Endothelial cell of umbilical vein (primary cell): ENCODE measurements at regions not wholly inside any gene's neighbourhood (a gene's known extent, or its start where the extent isn't known, plus 50 kb on each side); places are given as distances from the start of the nearest gene placed in this dataset.

Experiments used
- BruUV-seq: library from RNA; stranded (reverse); fragments of 400-500 nt; replicated peaks from 2 replicates; lab custom pipeline; 2021; lab: Mats Ljungman, UMichigan
- CTCF ChIA-PET: fragments of 300-600, 350-600 bp; sonication (Branson Sonifier 250); formaldehyde crosslinking; loops from one replicate; lab custom pipeline; 2021; ENCODE audit warnings: antibody characterized with exemption, inconsistent platforms; lab: Charles Lee
- POLR2A ChIA-PET: fragments of 300-600, 350-600 bp; sonication (Branson Sonifier 250); formaldehyde crosslinking; loops from one replicate; lab custom pipeline; 2021; ENCODE audit warnings: antibody characterized with exemption, inconsistent platforms; lab: Charles Lee
- DNase-seq: peaks from one replicate; pipeline ENCODE4 v3.0.0-alpha.2; 2011; ENCODE audit warnings: low read depth, low spot score
- FAIRE-seq: peaks from 2 replicates; lab custom pipeline; 2011; peaks lifted over from hg19 to GRCh38; lab: Jason Lieb, UNC
- H2AFZ ChIP-seq: 2 replicates; pipeline ENCODE4 v1.6.0; 2012; ENCODE audit warnings: low read depth, low read length, control low read depth, inconsistent platforms
- H3K27ac ChIP-seq: 2 replicates; pipeline ENCODE4 v1.5.1; 2011; ENCODE audit warnings: low read depth, mild to moderate bottlenecking, control low read depth, low read length, moderate library complexity; ENCODE audit not compliant: insufficient read depth
- H3K27me3 ChIP-seq, 2 experiments: 2 replicates each; pipeline versions ENCODE4 v1.6.0 to v1.6.1; 2011; ENCODE audit warnings: low read length in 2 of 2, mixed read lengths in 1 of 2; ENCODE audit not compliant: control insufficient read depth in 2 of 2, insufficient read depth in 2 of 2
- H3K36me3 ChIP-seq, 2 experiments: 2 replicates in 1 of 2; 3 replicates in 1 of 2; pipeline ENCODE4 v1.5.1; 2011; ENCODE audit warnings: low read length in 2 of 2, mild to moderate bottlenecking in 1 of 2, moderate library complexity in 1 of 2; ENCODE audit not compliant: control insufficient read depth in 2 of 2, insufficient read depth in 2 of 2; ENCODE audit errors: extremely low read depth in 1 of 2
- H3K4me1 ChIP-seq: 3 replicates; pipeline ENCODE4 v1.5.1; 2011; ENCODE audit warnings: mild to moderate bottlenecking, low read length; ENCODE audit not compliant: control insufficient read depth, insufficient read depth; ENCODE audit errors: extremely low read depth
- H3K4me2 ChIP-seq: 2 replicates; pipeline ENCODE4 v1.6.1; 2011; ENCODE audit warnings: low read length, control low read depth, mixed read lengths; ENCODE audit not compliant: insufficient read depth
- H3K4me3 ChIP-seq, 3 experiments: fragments of 200-600 bp in 1 of 3; sonication (generic), shearing (Covaris generic) in 1 of 3; replicated peaks in 1 of 3; 2 replicates each; pipeline ENCODE4 v1.5.1; 2011 to 2016; ENCODE audit warnings: control low read depth in 3 of 3, low read length in 3 of 3, mild to moderate bottlenecking in 2 of 3, inconsistent platforms in 1 of 3, low read depth in 1 of 3, moderate library complexity in 1 of 3; ENCODE audit not compliant: insufficient read depth in 1 of 3
- H3K79me2 ChIP-seq: 2 replicates; pipeline ENCODE4 v1.6.0; 2012; ENCODE audit warnings: low read length, inconsistent platforms; ENCODE audit not compliant: control insufficient read depth, insufficient read depth
- H3K9ac ChIP-seq: replicated peaks from 2 replicates; pipeline ENCODE3; 2011; ENCODE audit warnings: low read length, control low read depth; ENCODE audit not compliant: insufficient read depth; ENCODE audit errors: extremely low read depth
- H3K9me1 ChIP-seq: replicated peaks from 3 replicates; pipeline ENCODE4 v1.6.0; 2011; ENCODE audit warnings: mild to moderate bottlenecking, low read length; ENCODE audit not compliant: control insufficient read depth, insufficient read depth; ENCODE audit errors: extremely low read depth
- H3K9me3 ChIP-seq: replicated peaks from 2 replicates; pipeline ENCODE4 v1.5.1; 2012; ENCODE audit warnings: low read length, inconsistent platforms; ENCODE audit not compliant: control insufficient read depth, insufficient read depth
- H4K20me1 ChIP-seq: replicated peaks from 2 replicates; pipeline ENCODE3; 2011; ENCODE audit warnings: mild to moderate bottlenecking, low read length; ENCODE audit not compliant: control insufficient read depth, insufficient read depth; ENCODE audit errors: extremely low read depth
- EZH2 ChIP-seq: IDR thresholded peaks from 2 replicates; pipeline ENCODE4 v1.6.1; 2012; ENCODE audit warnings: borderline replicate concordance, low read depth, mild to moderate bottlenecking, moderate library complexity, low read length, inconsistent platforms; ENCODE audit not compliant: severe bottlenecking
- GATA2 ChIP-seq: IDR thresholded peaks from 2 replicates; pipeline ENCODE4 v1.7.0; 2011; ENCODE audit warnings: low read depth, mild to moderate bottlenecking, moderate library complexity, mixed read lengths, low read length; ENCODE audit not compliant: insufficient read length, insufficient read depth
- POLR2AphosphoS5 ChIP-seq: IDR thresholded peaks from 2 replicates; pipeline ENCODE4 v1.6.1; 2012; ENCODE audit warnings: low read depth, mild to moderate bottlenecking, control low read depth, low read length, moderate library complexity; ENCODE audit not compliant: insufficient read depth
- dilution Hi-C: fragments of 300-500 bp; cut with MboI; formaldehyde crosslinking; loops from one replicate; pipeline ENCODE4 v1.15.0; 2019; ENCODE audit warnings: low sequenced_read_pairs; ENCODE audit not compliant: extremely low pct_ligation_motif_present
- intact Hi-C: fragments of 100-400 bp; cut with micrococcal nuclease; formaldehyde crosslinking; loops from one replicate; pipeline ENCODE4 v1.10.0; 2022
- TF ChIP-seq, protein P1 (sequence below), 2 donors: IDR thresholded peaks; 1 replicate in 1 of 2; 2 replicates in 1 of 2; pipeline ENCODE4 v1.5.1; 2011; ENCODE audit warnings: low read length in 2 of 2, mild to moderate bottlenecking in 2 of 2, moderate library complexity in 2 of 2, control low read depth in 1 of 2, inconsistent platforms in 1 of 2, low read depth in 1 of 2; ENCODE audit not compliant: insufficient read depth in 1 of 2; ENCODE audit errors: extremely low read depth in 1 of 2
- TF ChIP-seq, protein P2 (sequence below): IDR thresholded peaks from 2 replicates; pipeline ENCODE4 v1.6.1; 2011; ENCODE audit not compliant: insufficient read depth, insufficient read length

DNA sequence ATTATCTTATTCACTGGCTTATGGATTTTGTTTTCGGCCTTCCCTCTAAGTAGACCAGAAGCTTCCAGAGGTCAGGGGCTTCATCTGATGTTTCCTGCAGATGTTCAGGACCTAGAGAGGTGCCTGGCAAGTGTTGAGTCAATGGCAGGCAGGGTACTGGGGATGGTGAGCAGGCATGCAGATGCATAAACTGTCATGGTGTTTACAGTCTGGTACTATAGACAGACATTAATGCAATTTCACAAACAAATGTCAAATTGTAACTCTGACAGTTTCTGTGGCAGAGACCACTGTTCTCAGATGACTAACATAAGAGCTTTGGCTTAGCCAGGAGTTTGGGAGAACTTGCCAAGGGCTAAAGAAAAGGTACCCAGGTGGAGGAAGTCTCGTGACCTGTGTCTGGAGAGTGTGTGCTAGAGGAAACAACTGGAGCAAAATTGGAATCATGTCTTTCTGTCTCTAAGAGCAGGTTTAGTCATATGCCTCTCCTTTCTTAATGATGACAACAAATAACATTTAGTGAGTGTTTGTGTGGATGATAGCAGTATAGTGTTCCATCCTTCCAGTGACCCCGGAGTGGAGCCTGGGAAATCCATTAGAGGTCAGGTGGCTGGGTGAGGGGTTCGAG, 53.7 kb upstream of the TRAK1 start:
- Histone ChIP-seq H3K4me3 (no peak overlapping the region), H3K9me3 (no peaks in the 10 kb centered on the region), H3K9ac (no peak overlapping the region), H3K9me1 (no peaks in the 10 kb centered on the region), H3K79me2 (peaks cover 62% of the 10 kb centered on the region), H2AFZ (no peak overlapping the region), H3K4me1 (peaks cover 36% of the 10 kb centered on the region), H3K4me2 (no peak overlapping the region), H3K27ac (peak overlapping the region; percentile 22), H4K20me1 (no peaks in the 10 kb centered on the region), H3K36me3 (peaks cover 0 to 5% of the 10 kb centered on the region in 2 experiments), H3K27me3 (no peaks in the 10 kb centered on the region)
- FAIRE-seq: no peak
- CTCF ChIA-PET: interaction anchor here (0.7 to 4.4 kb wide), 7 partner anchors 12 to 62 kb away, joined by 3 to 22 read pairs (median 3); no protein-coding TSS in a partner anchor
- BruUV-seq: no TSS peak
- dilution Hi-C loops (no loop called here), intact Hi-C loops (no loop called here)
- peak; percentile 65 for DNase-seq
- POLR2A ChIA-PET: interaction anchor here (1.1 to 1.4 kb wide), 2 partner anchors 11 to 24 kb away, joined by 3 to 5 read pairs; no protein-coding TSS in a partner anchor
- TF ChIP-seq EZH2 (no peak), POLR2AphosphoS5 (no peak), GATA2 (no peak)
- TF ChIP-seq, protein P1, sequence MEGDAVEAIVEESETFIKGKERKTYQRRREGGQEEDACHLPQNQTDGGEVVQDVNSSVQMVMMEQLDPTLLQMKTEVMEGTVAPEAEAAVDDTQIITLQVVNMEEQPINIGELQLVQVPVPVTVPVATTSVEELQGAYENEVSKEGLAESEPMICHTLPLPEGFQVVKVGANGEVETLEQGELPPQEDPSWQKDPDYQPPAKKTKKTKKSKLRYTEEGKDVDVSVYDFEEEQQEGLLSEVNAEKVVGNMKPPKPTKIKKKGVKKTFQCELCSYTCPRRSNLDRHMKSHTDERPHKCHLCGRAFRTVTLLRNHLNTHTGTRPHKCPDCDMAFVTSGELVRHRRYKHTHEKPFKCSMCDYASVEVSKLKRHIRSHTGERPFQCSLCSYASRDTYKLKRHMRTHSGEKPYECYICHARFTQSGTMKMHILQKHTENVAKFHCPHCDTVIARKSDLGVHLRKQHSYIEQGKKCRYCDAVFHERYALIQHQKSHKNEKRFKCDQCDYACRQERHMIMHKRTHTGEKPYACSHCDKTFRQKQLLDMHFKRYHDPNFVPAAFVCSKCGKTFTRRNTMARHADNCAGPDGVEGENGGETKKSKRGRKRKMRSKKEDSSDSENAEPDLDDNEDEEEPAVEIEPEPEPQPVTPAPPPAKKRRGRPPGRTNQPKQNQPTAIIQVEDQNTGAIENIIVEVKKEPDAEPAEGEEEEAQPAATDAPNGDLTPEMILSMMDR (IDR thresholded peaks at IDR 0.05; ENCODE audit: extremely low read depth in 1 of 2, insufficient read depth in 1 of 2, low read depth in 1 of 2, low read length in 2 of 2): no peak
- TF ChIP-seq, protein P2, sequence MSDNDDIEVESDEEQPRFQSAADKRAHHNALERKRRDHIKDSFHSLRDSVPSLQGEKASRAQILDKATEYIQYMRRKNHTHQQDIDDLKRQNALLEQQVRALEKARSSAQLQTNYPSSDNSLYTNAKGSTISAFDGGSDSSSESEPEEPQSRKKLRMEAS: no peak
